ENCODE measurements at regions not wholly inside any gene's neighbourhood (a gene's known extent, or its start where the extent isn't known, plus 50 kb on each side); places are given as distances from the start of the nearest gene placed in this dataset.

GRCh38 chr2:18898271-18898670, 308.9 kb upstream of the NT5C1B start:
- H3K4me1 Mint-ChIP-seq (ENCODE audit: low read depth) = no peaks in the 10 kb centered on the region
- no peaks in the 10 kb centered on the region for H3K9me3 Mint-ChIP-seq
- H3K4me3 Mint-ChIP-seq = no peak overlapping the region
- H3K36me3 Mint-ChIP-seq (ENCODE audit: insufficient read depth in 2 of 2) = no peaks in the 10 kb centered on the region
- DNase-seq = no peak
- no peaks in the 10 kb centered on the region for H3K27me3 Mint-ChIP-seq (ENCODE audit: low read depth)
- H3K27ac Mint-ChIP-seq = no peak overlapping the region
- ATAC-seq (replicated peaks in 1 of 2) = no peak

GRCh38 chr2:18896125-18896764, 306.9 kb upstream of the NT5C1B start:
- Mint-ChIP-seq H3K27ac (no peak overlapping the region), H3K4me1 (ENCODE audit: low read depth) (no peaks in the 10 kb centered on the region), H3K36me3 (ENCODE audit: insufficient read depth in 2 of 2) (no peaks in the 10 kb centered on the region)

DNA sequence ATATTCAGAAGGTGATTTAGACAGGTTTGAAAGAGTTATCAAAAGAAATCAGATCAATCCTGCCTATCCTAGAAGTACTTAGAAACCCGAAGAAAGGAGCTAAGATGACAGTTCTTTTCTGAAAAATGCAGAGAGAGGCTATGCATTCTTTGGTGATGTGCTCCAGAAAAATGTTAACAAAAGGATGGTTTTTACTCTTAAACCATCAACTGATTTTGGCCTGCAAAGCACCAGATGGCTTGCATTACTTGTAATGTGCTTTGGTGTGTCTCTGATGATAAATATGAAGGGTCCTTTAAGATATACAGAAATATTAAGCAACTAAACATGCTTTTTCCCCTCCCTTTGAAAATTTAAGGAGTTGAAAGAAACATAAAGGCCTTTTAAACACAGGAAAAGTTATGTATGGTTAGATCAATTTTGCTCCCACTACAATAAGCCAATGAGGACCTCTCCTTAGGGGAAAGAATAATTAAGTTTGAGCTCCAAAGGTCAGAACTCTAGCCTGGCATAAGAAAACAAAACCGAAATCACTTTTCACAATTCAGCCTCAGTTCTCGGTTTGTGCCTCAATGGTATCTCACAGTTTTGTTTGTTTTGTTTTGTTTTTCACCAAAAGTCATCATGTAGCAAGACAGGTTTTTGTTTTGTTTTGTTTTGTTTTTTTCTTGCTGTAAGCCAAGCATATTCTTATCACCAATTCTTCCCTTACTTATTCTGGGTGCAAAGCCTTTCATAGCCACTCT, 302.4 kb upstream of the NT5C1B start:
- no peak for ATAC-seq (replicated peaks in 1 of 2)
- DNase-seq = no peak
- H3K9me3 Mint-ChIP-seq = no peaks in the 10 kb centered on the region
- no peaks in the 10 kb centered on the region for H3K27me3 Mint-ChIP-seq (ENCODE audit: low read depth)
- H3K4me3 Mint-ChIP-seq = no peak overlapping the region
- H3K4me1 Mint-ChIP-seq (ENCODE audit: low read depth) = no peaks in the 10 kb centered on the region
- no peak overlapping the region for H3K27ac Mint-ChIP-seq
- no peaks in the 10 kb centered on the region for H3K36me3 Mint-ChIP-seq (ENCODE audit: insufficient read depth in 2 of 2)

More at GRCh38 chr2:18896125-18896764, 306.9 kb upstream of the NT5C1B start:
- Mint-ChIP-seq H3K9me3 (no peaks in the 10 kb centered on the region), H3K4me3 (no peak overlapping the region), H3K27me3 (ENCODE audit: low read depth) (no peaks in the 10 kb centered on the region)
- DNase-seq (no peak), ATAC-seq (replicated peaks in 1 of 2) (no peak)

- Mint-ChIP-seq H3K4me1 (ENCODE audit: low read depth) (no peaks in the 10 kb centered on the region), H3K36me3 (ENCODE audit: insufficient read depth in 2 of 2) (no peaks in the 10 kb centered on the region), H3K27ac (no peak overlapping the region), H3K4me3 (no peak overlapping the region), H3K27me3 (ENCODE audit: low read depth) (no peaks in the 10 kb centered on the region), H3K9me3 (no peaks in the 10 kb centered on the region)
- ATAC-seq (replicated peaks in 1 of 2) (no peak), DNase-seq (no peak)
Measured at GRCh38 chr2:18889565-18890332, 300.4 kb upstream of the NT5C1B start.

GRCh38 chr2:18885457-18885856, 296.1 kb upstream of the NT5C1B start:
- ATAC-seq (replicated peaks in 1 of 2) = no peak

DNA sequence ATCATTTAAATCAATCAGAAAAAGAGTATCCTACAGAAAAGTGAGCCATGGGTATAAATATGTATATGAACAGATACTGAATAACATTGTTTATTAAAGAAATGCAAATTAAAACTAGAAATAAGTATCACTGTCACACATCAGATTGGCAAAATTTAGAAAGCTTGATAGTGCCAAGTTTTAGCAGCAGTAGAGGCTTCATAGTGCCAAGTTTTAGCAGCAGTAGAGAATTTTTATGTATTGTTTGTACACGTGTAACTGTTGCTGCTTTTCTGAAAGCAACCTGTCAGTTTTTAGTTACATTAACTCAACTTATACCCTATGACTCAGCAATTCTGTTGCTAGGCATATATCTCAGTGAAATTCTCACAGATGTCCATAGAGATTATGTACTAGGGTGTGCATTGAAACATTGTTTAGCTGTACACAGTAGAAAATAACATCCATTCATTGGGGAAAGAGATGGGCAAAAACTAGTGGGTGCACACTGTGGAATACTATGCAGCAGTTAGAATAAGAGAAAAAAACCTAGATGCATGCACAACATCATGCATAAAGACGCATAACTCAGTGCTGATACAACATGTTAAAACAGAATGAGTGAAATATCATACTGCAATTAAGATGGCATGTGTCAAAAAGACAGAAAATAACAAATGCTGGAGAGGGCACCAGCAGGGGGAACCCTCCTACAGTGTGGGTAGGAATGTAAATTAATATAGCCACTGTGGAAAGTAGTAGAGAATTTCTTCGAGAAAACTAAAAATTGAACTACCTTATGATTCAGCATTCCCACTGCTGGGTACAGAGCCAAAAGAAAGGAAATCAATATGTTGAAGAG, 294.5 kb upstream of the NT5C1B start:
- Mint-ChIP-seq H3K4me3 (no peak overlapping the region), H3K4me1 (ENCODE audit: low read depth) (no peaks in the 10 kb centered on the region), H3K9me3 (peaks cover 2 to 4% of the 10 kb centered on the region in 2 donors), H3K36me3 (ENCODE audit: insufficient read depth in 2 of 2) (no peaks in the 10 kb centered on the region), H3K27ac (no peak overlapping the region), H3K27me3 (ENCODE audit: low read depth) (no peaks in the 10 kb centered on the region)
- ATAC-seq (replicated peaks in 1 of 2) (no peak), DNase-seq (no peak)

More at GRCh38 chr2:18885457-18885856, 296.1 kb upstream of the NT5C1B start:
- Mint-ChIP-seq H3K27me3 (ENCODE audit: low read depth) (no peaks in the 10 kb centered on the region), H3K4me1 (ENCODE audit: low read depth) (no peaks in the 10 kb centered on the region), H3K4me3 (no peak overlapping the region), H3K27ac (no peak overlapping the region), H3K9me3 (no peaks in the 10 kb centered on the region), H3K36me3 (ENCODE audit: insufficient read depth in 2 of 2) (no peaks in the 10 kb centered on the region)
- DNase-seq = no peak

GRCh38 chr2:18871430-18871829, 282.1 kb upstream of the NT5C1B start:
- DNase-seq (no peak), ATAC-seq (replicated peaks in 1 of 2) (no peak)
- no peaks in the 10 kb centered on the region for H3K27me3 Mint-ChIP-seq (ENCODE audit: low read depth)
- H3K36me3 Mint-ChIP-seq (ENCODE audit: insufficient read depth in 2 of 2) = peaks cover 0 to under 1% of the 10 kb centered on the region in 2 donors
- H3K4me1 Mint-ChIP-seq (ENCODE audit: low read depth) = no peaks in the 10 kb centered on the region
- no peak overlapping the region for H3K4me3 Mint-ChIP-seq
- H3K27ac Mint-ChIP-seq = no peak overlapping the region
- H3K9me3 Mint-ChIP-seq = peaks cover under 1 to 3% of the 10 kb centered on the region in 2 donors

- H3K27ac Mint-ChIP-seq = no peak overlapping the region
- no peak for DNase-seq
- no peak for ATAC-seq (replicated peaks in 1 of 2)
- H3K27me3 Mint-ChIP-seq (ENCODE audit: low read depth) = no peaks in the 10 kb centered on the region
- H3K9me3 Mint-ChIP-seq = peaks cover 0 to 6% of the 10 kb centered on the region in 2 donors
- H3K4me3 Mint-ChIP-seq = no peak overlapping the region
- H3K36me3 Mint-ChIP-seq (ENCODE audit: insufficient read depth in 2 of 2) = peaks cover 0 to 1% of the 10 kb centered on the region in 2 donors
- no peaks in the 10 kb centered on the region for H3K4me1 Mint-ChIP-seq (ENCODE audit: low read depth)
Measured at GRCh38 chr2:18870307-18870706, 280.9 kb upstream of the NT5C1B start.

- H3K4me1 Mint-ChIP-seq (ENCODE audit: low read depth) = no peaks in the 10 kb centered on the region
- peaks cover 6 to 7% of the 10 kb centered on the region in 2 donors for H3K9me3 Mint-ChIP-seq
- DNase-seq = no peak
- H3K4me3 Mint-ChIP-seq = no peak overlapping the region
- H3K36me3 Mint-ChIP-seq (ENCODE audit: insufficient read depth in 2 of 2) = peaks cover 0 to 3% of the 10 kb centered on the region in 2 donors
- no peak overlapping the region for H3K27ac Mint-ChIP-seq
- no peak for ATAC-seq (replicated peaks in 1 of 2)
- H3K27me3 Mint-ChIP-seq (ENCODE audit: low read depth) = no peaks in the 10 kb centered on the region
Measured at GRCh38 chr2:18861951-18862350, 272.6 kb upstream of the NT5C1B start.

DNA sequence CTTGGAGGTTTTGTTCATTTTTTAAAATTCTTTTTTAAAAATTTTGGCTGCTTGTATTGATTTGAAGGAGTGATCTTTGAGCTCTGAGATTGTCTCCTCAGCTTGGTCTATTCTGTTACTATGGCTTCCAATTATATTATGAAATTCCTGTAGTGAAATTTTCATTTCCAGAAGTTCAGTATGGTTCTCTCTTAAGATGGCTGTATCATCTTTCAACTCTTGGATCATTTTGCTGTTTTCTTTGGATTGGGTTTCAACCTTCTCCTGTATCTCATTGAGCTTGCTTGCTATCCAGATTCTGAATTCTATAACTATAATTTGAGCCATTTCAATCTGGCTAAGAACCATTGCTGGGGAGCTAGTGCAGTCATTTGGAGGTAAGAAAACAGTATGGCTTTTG, 270.8 kb upstream of the NT5C1B start:
- Mint-ChIP-seq H3K9me3 (peaks cover 2 to 6% of the 10 kb centered on the region in 2 donors), H3K27me3 (ENCODE audit: low read depth) (no peaks in the 10 kb centered on the region), H3K27ac (no peak overlapping the region), H3K4me1 (ENCODE audit: low read depth) (no peaks in the 10 kb centered on the region), H3K36me3 (ENCODE audit: insufficient read depth in 2 of 2) (peaks cover 0 to 2% of the 10 kb centered on the region in 2 donors), H3K4me3 (no peak overlapping the region)
- no peak for DNase-seq
- ATAC-seq (replicated peaks in 1 of 2) = no peak

GRCh38 chr2:18856765-18857164, 267.4 kb upstream of the NT5C1B start:
- ATAC-seq (replicated peaks in 1 of 2) = no peak
- Mint-ChIP-seq H3K4me3 (no peak overlapping the region), H3K27ac (no peak overlapping the region), H3K36me3 (ENCODE audit: insufficient read depth in 2 of 2) (peaks cover 0 to 2% of the 10 kb centered on the region in 2 donors), H3K9me3 (peaks cover 0 to 2% of the 10 kb centered on the region in 2 donors), H3K27me3 (ENCODE audit: low read depth) (no peaks in the 10 kb centered on the region), H3K4me1 (ENCODE audit: low read depth) (no peaks in the 10 kb centered on the region)
- no peak for DNase-seq

DNA sequence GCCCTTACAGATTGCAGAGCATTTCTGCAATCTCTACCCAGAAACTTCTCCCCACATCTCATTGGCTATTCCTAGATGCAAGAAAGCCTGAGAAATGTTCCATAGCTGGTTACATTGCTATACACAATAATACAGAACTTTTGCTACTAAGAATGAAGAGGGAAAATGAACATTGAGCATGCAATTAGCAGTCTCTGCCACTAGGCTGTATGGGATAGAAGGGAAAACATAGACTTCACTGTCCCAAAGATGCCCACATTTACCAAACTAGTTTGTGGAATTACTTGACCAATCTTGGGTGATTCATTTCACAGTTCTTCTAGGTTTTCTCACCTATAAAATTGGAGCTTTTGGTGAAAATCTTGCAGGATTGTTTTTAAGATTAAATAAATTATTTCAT, 265.7 kb upstream of the NT5C1B start:
- H3K4me1 Mint-ChIP-seq (ENCODE audit: low read depth) = peaks cover 2% of the 10 kb centered on the region

More for the DNA sequence above, 265.7 kb upstream of the NT5C1B start:
- Mint-ChIP-seq H3K27ac (no peak overlapping the region), H3K36me3 (ENCODE audit: insufficient read depth in 2 of 2) (no peaks in the 10 kb centered on the region), H3K9me3 (no peaks in the 10 kb centered on the region), H3K27me3 (ENCODE audit: low read depth) (no peaks in the 10 kb centered on the region), H3K4me3 (no peak overlapping the region)
- no peak for ATAC-seq (replicated peaks in 1 of 2)
- no peak for DNase-seq

Measured in activated T-cell treated with anti-CD3 and anti-CD28 coated beads, Interleukin-2, amount 50 U/mL, for 72 hours (primary cell).